KMS-11 (cell line): ENCODE measurements at regions not wholly inside any gene's neighbourhood (a gene's known extent, or its start where the extent isn't known, plus 50 kb on each side); places are given as distances from the start of the nearest gene placed in this dataset.

Source experiments
- H2AFZ ChIP-seq: fragments of 200-600 bp; sonication (generic); 2 replicates; pipeline ENCODE4 v1.6.1; 2016; ENCODE audit warnings: antibody characterized with exemption, mixed run types, low read depth
- H3K27ac ChIP-seq: fragments of 200-600 bp; sonication (generic); 2 replicates; pipeline ENCODE4 v1.6.1; 2016; ENCODE audit warnings: mild to moderate bottlenecking, mixed run types
- H3K27me3 ChIP-seq: fragments of 200-600 bp; sonication (generic); 2 replicates; pipeline ENCODE4 v1.6.1; 2017; ENCODE audit warnings: mild to moderate bottlenecking, low read depth, mixed run types, moderate library complexity; ENCODE audit not compliant: insufficient read depth
- H3K36me3 ChIP-seq: fragments of 200-600 bp; sonication (generic); 2 replicates; pipeline ENCODE4 v1.6.1; 2017; ENCODE audit warnings: mild to moderate bottlenecking, mixed run types; ENCODE audit not compliant: insufficient read depth
- H3K4me1 ChIP-seq: fragments of 200-600 bp; sonication (generic); 2 replicates; pipeline ENCODE4 v1.6.1; 2016; ENCODE audit warnings: mild to moderate bottlenecking, low read depth, mixed run types; ENCODE audit not compliant: poor library complexity, severe bottlenecking
- H3K4me2 ChIP-seq: fragments of 200-600 bp; sonication (generic); 2 replicates; pipeline ENCODE4 v1.7.0; 2016; ENCODE audit warnings: mild to moderate bottlenecking, mixed run types
- H3K4me3 ChIP-seq: fragments of 200-600 bp; sonication (generic); IDR thresholded peaks from 2 replicates; pipeline ENCODE4 v1.6.1; 2017; ENCODE audit warnings: low read depth, low read length, mixed read lengths; ENCODE audit not compliant: insufficient read depth
- H3K79me2 ChIP-seq: fragments of 200-600 bp; sonication (generic); 2 replicates; pipeline ENCODE4 v1.6.1; 2016; ENCODE audit warnings: low read depth, mixed run types; ENCODE audit not compliant: insufficient read depth
- H3K9ac ChIP-seq: fragments of 200-600 bp; sonication (generic); 2 replicates; pipeline ENCODE4 v1.6.1; 2016; ENCODE audit warnings: mild to moderate bottlenecking, mixed run types
- H4K20me1 ChIP-seq: fragments of 200-600 bp; sonication (generic); 2 replicates; pipeline ENCODE4 v1.6.1; 2016; ENCODE audit warnings: mild to moderate bottlenecking, mixed run types; ENCODE audit not compliant: insufficient read depth
- TF ChIP-seq, protein P1 (sequence below): fragments of 200-600 bp; sonication (generic); conservative IDR thresholded peaks from 2 replicates; pipeline ENCODE4 v1.6.1; 2017; ENCODE audit warnings: low read depth, mild to moderate bottlenecking, antibody characterized with exemption, low read length, moderate library complexity, mixed read lengths

DNA sequence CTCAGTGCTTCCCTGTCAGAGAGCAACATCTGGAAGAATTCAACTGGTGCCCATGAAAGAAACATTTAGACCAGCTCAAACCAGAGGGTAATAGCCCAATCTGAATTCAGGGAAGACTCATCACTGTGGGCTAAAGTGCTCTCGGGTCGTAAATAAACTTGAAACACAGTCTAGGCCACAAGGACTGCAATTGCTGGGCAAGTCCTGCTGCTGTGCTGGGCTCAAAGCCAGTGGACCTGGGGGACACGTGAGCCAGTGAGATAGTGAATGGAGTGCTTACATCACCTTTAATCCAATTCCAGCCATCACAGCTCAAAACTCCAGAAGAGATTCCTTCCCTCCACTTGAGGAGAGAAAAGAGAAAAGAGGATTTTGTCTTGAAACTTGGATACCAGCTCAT lies 78.1 kb upstream of the DAP start:
- H3K79me2 ChIP-seq: no peaks in the 10 kb centered on the region
- no peak overlapping the region for H3K9ac ChIP-seq
- H3K4me2 ChIP-seq: no peak overlapping the region
- H2AFZ ChIP-seq: no peak overlapping the region
- no peaks in the 10 kb centered on the region for H3K27me3 ChIP-seq
- no peak overlapping the region for H3K27ac ChIP-seq
- TF ChIP-seq, protein P1, sequence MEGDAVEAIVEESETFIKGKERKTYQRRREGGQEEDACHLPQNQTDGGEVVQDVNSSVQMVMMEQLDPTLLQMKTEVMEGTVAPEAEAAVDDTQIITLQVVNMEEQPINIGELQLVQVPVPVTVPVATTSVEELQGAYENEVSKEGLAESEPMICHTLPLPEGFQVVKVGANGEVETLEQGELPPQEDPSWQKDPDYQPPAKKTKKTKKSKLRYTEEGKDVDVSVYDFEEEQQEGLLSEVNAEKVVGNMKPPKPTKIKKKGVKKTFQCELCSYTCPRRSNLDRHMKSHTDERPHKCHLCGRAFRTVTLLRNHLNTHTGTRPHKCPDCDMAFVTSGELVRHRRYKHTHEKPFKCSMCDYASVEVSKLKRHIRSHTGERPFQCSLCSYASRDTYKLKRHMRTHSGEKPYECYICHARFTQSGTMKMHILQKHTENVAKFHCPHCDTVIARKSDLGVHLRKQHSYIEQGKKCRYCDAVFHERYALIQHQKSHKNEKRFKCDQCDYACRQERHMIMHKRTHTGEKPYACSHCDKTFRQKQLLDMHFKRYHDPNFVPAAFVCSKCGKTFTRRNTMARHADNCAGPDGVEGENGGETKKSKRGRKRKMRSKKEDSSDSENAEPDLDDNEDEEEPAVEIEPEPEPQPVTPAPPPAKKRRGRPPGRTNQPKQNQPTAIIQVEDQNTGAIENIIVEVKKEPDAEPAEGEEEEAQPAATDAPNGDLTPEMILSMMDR: no peak
- no peaks in the 10 kb centered on the region; the same call in 1 of the 2 replicates for H3K36me3 ChIP-seq
- no peaks in the 10 kb centered on the region for H4K20me1 ChIP-seq
- H3K4me3 ChIP-seq: no peak overlapping the region
- H3K4me1 ChIP-seq: no peaks in the 10 kb centered on the region

DNA sequence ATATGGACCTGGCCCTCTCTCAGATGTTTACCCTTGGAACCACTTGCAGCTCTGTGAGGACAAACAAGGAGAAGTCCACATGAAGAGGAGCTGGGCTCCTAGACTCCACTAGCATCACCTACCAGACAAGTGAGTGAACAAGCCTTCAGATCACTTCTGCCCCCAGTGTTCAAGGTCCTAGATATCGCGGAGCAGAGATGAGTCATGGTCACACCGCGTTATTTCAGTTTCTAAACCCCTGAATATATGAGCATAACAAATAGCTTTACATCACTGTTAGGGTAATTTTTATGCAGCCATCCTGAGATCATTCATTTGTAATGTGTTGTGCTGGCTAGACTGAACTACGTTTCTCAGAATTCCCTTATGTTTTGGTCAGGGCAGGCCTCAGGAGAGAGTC lies 77.0 kb upstream of the DAP start:
- Histone ChIP-seq H3K27me3 (no peaks in the 10 kb centered on the region), H4K20me1 (no peaks in the 10 kb centered on the region), H3K4me3 (no peak overlapping the region), H3K9ac (no peak overlapping the region), H3K27ac (no peak overlapping the region), H2AFZ (no peak overlapping the region), H3K79me2 (no peaks in the 10 kb centered on the region), H3K4me2 (no peak overlapping the region), H3K36me3 (no peaks in the 10 kb centered on the region; the same call in 1 of the 2 replicates), H3K4me1 (no peaks in the 10 kb centered on the region)
- TF ChIP-seq, protein P1: no peak

DNA sequence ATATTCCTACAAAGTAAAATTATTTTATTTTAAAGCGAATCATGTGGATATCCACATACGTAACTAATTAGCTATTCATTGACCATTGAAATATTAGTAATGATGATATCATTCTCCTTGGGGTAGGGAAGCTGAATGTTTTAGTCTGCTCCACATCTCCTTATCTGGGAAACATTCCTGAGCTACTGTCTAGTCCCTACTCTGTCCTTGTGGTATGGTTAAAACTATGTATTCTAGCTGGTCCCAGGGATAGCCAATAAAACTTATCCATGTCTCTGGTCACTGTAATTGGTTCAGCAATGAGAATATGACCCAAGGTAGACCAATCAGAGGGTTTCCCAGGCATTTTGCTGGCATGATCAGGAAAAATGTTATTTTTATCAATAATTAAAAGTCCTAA lies 76.0 kb upstream of the DAP start:
- Histone ChIP-seq H3K79me2 (no peaks in the 10 kb centered on the region), H3K4me1 (no peaks in the 10 kb centered on the region), H3K4me3 (no peak overlapping the region), H3K27ac (no peak overlapping the region), H2AFZ (no peak overlapping the region), H3K4me2 (no peak overlapping the region), H3K27me3 (no peaks in the 10 kb centered on the region), H3K9ac (no peak overlapping the region), H3K36me3 (no peaks in the 10 kb centered on the region; the same call in 1 of the 2 replicates), H4K20me1 (no peaks in the 10 kb centered on the region)
- TF ChIP-seq, protein P1: no peak

DNA sequence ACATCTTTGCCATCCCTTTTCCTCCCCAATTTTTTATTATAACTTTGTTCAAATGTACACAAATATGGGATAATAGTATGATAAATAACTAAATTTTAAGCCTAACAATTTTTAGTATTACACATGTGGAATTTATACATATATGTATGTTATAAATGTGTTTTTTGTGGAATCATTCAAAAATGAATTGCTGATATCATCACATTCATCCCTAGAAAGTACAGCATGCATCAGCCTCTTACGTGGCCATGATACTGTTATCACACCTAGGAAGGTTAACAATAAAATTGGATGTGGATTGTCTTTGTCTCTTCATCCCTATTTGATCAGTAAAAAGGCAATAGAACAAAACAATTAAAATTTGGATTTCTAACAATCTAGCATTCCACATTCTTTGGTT lies 73.7 kb upstream of the DAP start:
- H4K20me1 ChIP-seq: no peaks in the 10 kb centered on the region
- H3K4me1 ChIP-seq: no peaks in the 10 kb centered on the region
- no peak overlapping the region for H3K4me3 ChIP-seq
- H3K27me3 ChIP-seq: no peaks in the 10 kb centered on the region
- no peak overlapping the region for H3K27ac ChIP-seq
- no peak overlapping the region for H3K4me2 ChIP-seq
- H3K79me2 ChIP-seq: no peaks in the 10 kb centered on the region
- H3K9ac ChIP-seq: no peak overlapping the region
- no peaks in the 10 kb centered on the region; the same call in 1 of the 2 replicates for H3K36me3 ChIP-seq
- H2AFZ ChIP-seq: no peak overlapping the region
- TF ChIP-seq, protein P1: no peak
